PC-3 (cell line): ENCODE measurements at regions not wholly inside any gene's neighbourhood (a gene's known extent, or its start where the extent isn't known, plus 50 kb on each side); places are given as distances from the start of the nearest gene placed in this dataset.

Source experiments
- EZH2 ChIP-seq: fragments of 300-600 bp; sonication (generic); IDR thresholded peaks from one replicate; pipeline ENCODE4 v1.6.1; 2017; ENCODE audit warnings: antibody characterized with exemption, mild to moderate bottlenecking, low read length; ENCODE audit not compliant: unreplicated experiment
- EZH2phosphoT487 ChIP-seq: fragments of 300-600 bp; sonication (generic); IDR thresholded peaks from 2 replicates; pipeline ENCODE4 v1.6.1; 2018; ENCODE audit warnings: mild to moderate bottlenecking, antibody characterized with exemption, low read length, borderline replicate concordance
- TF ChIP-seq, protein P1 (sequence below): fragments of 300-600 bp; sonication (generic); conservative IDR thresholded peaks from 2 replicates; pipeline ENCODE4 v1.5.1; 2017; ENCODE audit warnings: antibody characterized with exemption, low read depth, mild to moderate bottlenecking, low read length

DNA sequence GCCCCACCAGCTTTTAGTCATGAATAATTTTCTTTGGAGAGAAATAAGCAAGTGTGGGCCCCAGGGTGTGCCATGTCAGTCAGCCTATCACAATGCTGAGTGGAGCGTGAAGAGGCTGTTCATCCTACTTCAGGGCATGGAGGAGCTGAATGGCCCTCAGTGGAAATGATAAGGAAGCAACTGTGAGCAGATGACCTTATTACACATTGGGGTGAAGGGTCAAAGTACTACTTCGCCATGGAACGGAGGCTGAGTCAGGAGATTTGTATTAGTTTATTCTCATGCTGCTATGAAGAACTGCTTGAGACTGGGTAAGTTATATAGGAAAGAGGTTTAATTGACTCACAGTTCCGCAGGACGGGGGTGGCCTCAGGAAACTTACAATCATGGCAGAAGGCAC is 231.0 kb upstream of the ADAMTS16 start:
- TF ChIP-seq, protein P1, sequence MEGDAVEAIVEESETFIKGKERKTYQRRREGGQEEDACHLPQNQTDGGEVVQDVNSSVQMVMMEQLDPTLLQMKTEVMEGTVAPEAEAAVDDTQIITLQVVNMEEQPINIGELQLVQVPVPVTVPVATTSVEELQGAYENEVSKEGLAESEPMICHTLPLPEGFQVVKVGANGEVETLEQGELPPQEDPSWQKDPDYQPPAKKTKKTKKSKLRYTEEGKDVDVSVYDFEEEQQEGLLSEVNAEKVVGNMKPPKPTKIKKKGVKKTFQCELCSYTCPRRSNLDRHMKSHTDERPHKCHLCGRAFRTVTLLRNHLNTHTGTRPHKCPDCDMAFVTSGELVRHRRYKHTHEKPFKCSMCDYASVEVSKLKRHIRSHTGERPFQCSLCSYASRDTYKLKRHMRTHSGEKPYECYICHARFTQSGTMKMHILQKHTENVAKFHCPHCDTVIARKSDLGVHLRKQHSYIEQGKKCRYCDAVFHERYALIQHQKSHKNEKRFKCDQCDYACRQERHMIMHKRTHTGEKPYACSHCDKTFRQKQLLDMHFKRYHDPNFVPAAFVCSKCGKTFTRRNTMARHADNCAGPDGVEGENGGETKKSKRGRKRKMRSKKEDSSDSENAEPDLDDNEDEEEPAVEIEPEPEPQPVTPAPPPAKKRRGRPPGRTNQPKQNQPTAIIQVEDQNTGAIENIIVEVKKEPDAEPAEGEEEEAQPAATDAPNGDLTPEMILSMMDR: no peak
- TF ChIP-seq EZH2 (no peak), EZH2phosphoT487 (no peak)
